GM21528 (cell line): ENCODE measurements at regions not wholly inside any gene's neighbourhood (a gene's known extent, or its start where the extent isn't known, plus 50 kb on each side); places are given as distances from the start of the nearest gene placed in this dataset.

Experiments used
- ATAC-seq: cut with Tn5 transposase; IDR thresholded peaks from one replicate; pipeline ENCODE4 v1.9.1; 2021; ENCODE audit warnings: mild to moderate bottlenecking, moderate library complexity; ENCODE audit not compliant: unreplicated experiment, low FRiP score

DNA sequence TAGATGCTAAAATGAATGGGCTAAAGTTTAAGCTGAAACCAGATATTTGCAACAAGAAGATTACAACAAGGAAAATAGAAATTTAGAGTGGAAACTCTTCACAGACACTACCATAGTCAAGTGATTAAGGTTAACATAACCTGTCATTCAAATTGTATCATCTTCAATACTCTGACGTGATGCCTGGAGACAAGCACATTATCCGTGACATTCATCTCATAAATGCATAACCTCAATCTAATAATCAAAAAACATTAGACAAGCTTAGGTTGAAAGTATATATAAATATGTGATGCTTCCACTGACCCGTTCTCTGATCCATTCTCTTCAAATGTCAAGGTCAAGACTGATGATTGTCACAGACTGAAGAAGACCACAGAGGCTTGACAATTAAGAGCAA is 263.8 kb upstream of the MEOX2 start:
- no peak for ATAC-seq

DNA sequence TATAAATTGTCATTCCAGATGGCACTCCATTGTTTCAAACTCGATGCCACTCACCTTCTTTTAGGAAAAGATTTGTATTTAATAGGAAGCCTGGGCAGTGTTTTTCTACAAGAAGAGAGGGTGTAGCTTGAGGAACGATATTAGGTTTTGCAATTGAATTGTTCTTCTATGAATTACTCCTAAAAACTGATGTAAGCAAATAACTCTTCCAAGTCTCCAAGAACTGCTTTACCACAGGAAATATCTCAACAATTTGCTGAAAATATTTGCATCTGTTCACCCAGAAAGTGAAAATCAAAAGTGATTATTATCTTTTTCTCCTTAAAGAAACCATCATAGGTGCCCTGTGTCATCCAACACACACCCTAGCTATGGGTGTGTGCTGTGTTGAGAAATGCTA is 261.3 kb upstream of the MEOX2 start:
- no peak for ATAC-seq

- no peak for ATAC-seq
These were observed 251.6 kb upstream of the MEOX2 start for GRCh38 chr7:15938115-15938514.

GRCh38 chr7:15937571-15937970 is 251.1 kb upstream of the MEOX2 start:
- no peak for ATAC-seq

DNA sequence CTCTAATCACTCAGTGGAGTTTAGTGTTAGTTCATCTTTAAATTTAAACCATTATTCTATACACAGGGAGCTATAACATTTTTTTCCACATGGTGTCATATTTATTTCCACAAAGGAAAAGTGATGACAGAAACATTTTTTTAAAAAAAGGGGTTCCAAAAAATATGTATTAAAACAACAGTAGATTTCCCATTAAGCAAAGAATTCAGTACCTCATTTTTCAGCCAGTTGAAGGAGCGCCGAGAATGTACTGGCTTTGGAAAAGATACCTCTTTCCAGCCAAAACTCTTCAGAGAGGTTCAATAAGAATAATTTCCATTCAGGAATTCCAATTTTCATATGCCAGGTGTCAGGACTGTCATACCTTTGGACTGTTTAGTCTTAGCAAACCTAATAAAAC is 250.5 kb upstream of the MEOX2 start:
- no peak for ATAC-seq

GRCh38 chr7:15932318-15932717 is 245.8 kb upstream of the MEOX2 start:
- ATAC-seq = no peak

DNA sequence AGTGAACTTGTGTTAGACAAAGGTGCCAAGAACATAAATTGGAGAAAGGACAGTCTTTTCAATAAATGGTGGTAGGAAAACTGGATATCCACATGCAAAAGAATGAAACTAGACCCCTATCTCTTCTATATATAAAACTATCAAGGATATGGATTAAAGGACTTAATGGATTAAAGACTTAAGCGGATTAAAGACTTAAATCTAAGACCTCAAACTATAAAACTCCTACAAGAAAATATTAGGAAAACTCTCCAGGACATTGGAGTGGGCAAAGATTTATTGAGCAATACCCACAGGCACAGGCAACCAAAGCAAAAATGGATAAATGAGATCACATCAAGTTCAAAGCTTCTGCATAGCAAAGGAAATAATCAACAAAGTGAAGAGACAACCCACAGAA is 242.9 kb upstream of the MEOX2 start:
- ATAC-seq = no peak

GRCh38 chr7:15925608-15926007 is 239.1 kb upstream of the MEOX2 start:
- ATAC-seq = no peak

DNA sequence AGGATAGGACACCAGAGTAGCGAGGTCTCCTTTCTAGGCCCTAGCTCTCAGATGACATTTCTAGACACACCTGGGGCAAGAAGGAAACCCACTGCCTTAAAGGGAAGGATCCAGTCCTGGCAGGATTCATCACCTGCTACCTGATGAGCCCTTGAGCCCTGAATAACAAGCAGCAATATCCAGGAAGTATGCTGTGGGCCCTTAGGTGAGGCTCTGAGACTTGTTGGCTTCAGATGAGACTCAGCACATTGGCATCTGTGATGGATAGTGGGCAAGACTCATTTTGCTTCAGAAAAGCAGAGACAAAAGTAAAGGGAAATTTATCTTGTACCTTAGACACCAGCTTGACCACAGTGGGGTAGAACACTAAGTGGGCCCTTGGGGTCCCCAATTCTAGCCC is 238.4 kb upstream of the MEOX2 start:
- no peak for ATAC-seq

DNA sequence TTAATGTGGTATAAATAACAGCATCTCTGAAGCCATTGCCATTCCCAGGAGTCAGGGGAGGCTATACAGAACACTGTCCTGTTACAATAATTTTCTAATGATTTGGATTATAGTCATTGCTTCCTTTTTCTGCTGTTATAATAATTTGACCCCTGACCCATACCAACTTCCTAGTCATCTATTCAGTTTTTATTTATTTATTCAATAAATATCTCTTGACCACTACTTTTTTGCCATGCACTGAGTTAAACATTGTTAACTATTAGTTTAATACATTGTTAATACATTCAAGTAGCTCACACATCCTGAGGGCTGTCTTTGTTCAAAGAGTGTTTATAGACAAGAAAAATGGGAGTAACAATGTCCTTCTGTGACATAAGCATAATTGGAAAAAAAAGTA is 235.5 kb upstream of the MEOX2 start:
- ATAC-seq = no peak

- ATAC-seq = no peak
These were observed 235.1 kb upstream of the MEOX2 start for GRCh38 chr7:15921576-15921975.

DNA sequence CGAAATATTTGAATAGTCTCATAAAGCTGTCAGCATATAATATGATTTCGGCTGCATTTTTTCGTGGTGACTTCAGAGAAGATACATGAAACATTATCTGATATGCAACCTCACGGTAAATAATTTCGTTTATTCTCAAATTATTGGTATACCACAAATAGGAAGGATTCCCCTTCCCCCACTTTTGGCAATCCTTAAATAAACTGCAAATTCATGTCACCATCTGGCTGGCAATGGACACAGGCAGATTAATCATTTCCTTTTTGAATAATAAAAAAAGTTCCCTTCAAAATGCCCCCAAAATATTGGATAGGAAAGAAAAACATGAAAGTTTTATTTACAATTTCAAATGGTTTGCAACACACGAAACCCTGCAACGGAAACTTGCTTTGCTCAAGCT is 234.5 kb upstream of the MEOX2 start:
- no peak for ATAC-seq

- no peak for ATAC-seq
These were observed 230.3 kb upstream of the MEOX2 start for GRCh38 chr7:15916681-15917380.

GRCh38 chr7:15915686-15916293 is 229.3 kb upstream of the MEOX2 start:
- no peak for ATAC-seq

DNA sequence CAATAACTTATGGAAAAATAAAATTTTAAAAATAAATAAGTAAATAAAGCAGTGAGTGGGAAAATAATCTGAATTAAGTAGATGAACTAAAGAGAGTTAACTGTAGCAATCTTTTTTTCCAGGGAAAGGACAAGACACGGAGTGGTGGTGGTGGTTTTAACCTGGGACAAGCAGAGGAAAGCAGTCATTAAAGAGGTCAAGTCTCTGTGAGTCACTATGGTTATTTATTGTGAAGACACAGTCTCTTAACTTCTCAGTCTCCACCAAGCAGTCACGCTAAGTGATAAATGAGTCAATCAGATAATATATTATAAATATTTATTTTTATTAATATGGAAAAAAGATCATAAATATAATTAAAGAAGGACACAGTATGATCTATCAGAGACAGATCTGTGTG is 228.1 kb upstream of the MEOX2 start:
- ATAC-seq = no peak

DNA sequence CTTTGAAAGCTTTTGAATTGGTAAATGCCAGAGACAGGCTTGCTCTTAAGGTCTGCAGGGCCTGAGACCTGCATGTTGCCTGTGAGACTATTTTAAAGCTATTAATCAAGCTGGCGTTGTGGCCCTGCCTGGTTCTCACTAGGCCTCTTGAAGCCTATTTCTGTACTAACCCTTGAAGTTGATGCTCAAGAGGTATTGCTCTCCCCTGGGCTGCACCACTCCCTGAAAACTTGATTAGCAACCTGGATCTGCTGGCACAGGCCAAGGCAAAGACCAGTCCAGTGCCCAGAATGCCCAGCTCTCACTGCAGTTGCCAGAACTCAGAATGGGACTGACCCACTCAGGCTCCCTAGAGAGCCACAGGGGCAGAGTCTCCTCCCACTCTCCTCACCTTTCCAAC is 220.0 kb upstream of the MEOX2 start:
- ATAC-seq = no peak

DNA sequence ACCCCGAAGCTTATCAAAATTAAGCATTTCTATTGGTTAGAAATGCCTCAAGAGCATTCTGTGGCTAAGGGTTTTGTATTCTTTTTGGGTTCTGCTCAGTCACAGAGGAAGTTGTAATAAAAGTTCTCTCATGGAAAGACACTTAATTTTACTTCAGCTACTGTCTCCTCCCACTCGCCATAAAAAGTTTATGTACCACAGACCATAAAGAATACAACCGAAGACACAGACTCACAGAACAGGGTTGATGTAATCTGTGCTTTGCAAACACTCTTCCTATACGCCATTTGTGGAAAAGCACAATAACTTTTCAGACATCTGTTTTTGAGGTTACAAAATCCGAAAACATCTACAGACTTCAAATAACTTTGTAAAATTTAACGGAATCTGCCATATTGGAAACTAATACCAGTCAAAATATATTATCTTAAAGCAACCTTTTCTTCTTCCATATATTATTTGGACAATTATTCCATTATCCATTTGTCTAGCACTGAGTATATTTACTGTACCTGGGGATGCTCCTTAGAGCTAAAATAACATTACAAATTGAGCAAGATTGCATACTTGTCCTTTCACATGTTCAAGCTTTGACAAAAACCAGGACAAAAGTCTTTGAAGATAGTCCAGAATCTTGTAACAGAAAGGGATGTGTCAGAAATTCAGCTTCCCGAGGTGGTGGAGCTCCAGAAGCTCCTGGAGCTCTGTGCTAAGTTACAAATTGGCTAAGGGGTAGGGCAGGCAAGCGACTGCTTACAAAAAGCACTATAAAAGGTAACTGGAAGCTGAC is 219.0 kb upstream of the MEOX2 start:
- no peak for ATAC-seq

- ATAC-seq = no peak
These were observed 204.8 kb upstream of the MEOX2 start for GRCh38 chr7:15891151-15891881.

DNA sequence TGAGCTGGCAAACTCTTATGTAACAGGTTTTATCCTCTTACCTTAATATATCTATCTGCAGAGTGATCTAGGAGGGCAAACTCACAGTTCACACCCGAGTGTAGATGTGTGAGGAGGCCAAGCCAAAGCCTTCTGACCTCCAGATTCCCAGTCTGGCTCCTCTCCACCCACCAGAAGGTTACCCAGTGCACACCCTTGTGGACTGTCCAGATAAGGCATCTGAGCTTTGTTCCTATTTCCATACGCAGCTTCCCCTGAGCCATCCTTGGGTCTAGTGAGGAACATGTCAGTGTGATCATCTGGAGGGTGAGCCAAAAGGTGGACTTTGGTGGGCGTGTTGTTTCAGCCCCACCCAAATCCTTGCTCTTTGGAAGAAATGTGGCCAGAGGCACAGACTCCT is 203.0 kb upstream of the MEOX2 start:
- ATAC-seq = no peak

GRCh38 chr7:15888090-15888489 is 201.6 kb upstream of the MEOX2 start:
- no peak for ATAC-seq

GRCh38 chr7:15886626-15887025 is 200.1 kb upstream of the MEOX2 start:
- no peak for ATAC-seq
